Muscle of arm (tissue), 1 donor: ENCODE measurements at regions not wholly inside any gene's neighbourhood (a gene's known extent, or its start where the extent isn't known, plus 50 kb on each side); places are given as distances from the start of the nearest gene placed in this dataset.
A peak's percentile ranks its signal among the peaks of the same experiment; 100 is the strongest.

Experiments
- DNase-seq: peaks from one replicate; pipeline ENCODE4 v3.0.0-alpha.2; 2013

GRCh38 chr7:81648716-81649115 lies 121.1 kb downstream of the HGF start:
- DNase-seq = no peak

- DNase-seq = no peak
Observed at GRCh38 chr7:81645435-81645834, 124.4 kb downstream of the HGF start.

- no peak for DNase-seq
Observed at GRCh38 chr7:81641873-81642272, 128.0 kb downstream of the HGF start.

GRCh38 chr7:81638198-81638597 lies 131.6 kb downstream of the HGF start:
- no peak for DNase-seq

GRCh38 chr7:81637534-81637933 lies 132.3 kb downstream of the HGF start:
- DNase-seq = no peak

GRCh38 chr7:81632418-81632817 lies 137.4 kb downstream of the HGF start:
- no peak for DNase-seq

GRCh38 chr7:81630600-81630999 lies 139.2 kb downstream of the HGF start:
- no peak for DNase-seq

- DNase-seq = no peak
Observed at GRCh38 chr7:81629702-81630101, 140.1 kb downstream of the HGF start.

- DNase-seq = no peak
Observed at GRCh38 chr7:81628951-81629350, 140.9 kb downstream of the HGF start.

- no peak for DNase-seq
Observed at GRCh38 chr7:81627536-81628287, 142.1 kb downstream of the HGF start.

- DNase-seq = peak; percentile 20
Observed at GRCh38 chr7:81626008-81626407, 143.8 kb downstream of the HGF start.

GRCh38 chr7:81624650-81625631 lies 144.9 kb downstream of the HGF start:
- DNase-seq = peak; percentile 62

GRCh38 chr7:81624021-81624592 lies 145.7 kb downstream of the HGF start:
- DNase-seq = no peak

GRCh38 chr7:81623251-81623855 lies 146.5 kb downstream of the HGF start:
- DNase-seq = no peak

GRCh38 chr7:81621893-81622292 lies 148.0 kb downstream of the HGF start:
- no peak for DNase-seq

- DNase-seq = no peak
Observed at GRCh38 chr7:81618396-81619014, 151.3 kb downstream of the HGF start.

GRCh38 chr7:81616951-81617350 lies 152.9 kb downstream of the HGF start:
- DNase-seq = no peak

- DNase-seq = no peak
Observed at GRCh38 chr7:81611805-81612204, 158.0 kb downstream of the HGF start.

- no peak for DNase-seq
Observed at GRCh38 chr7:81611040-81611439, 158.8 kb downstream of the HGF start.

- DNase-seq = no peak
Observed at GRCh38 chr7:81608748-81609382, 161.0 kb downstream of the HGF start.

GRCh38 chr7:81607987-81608386 lies 161.9 kb downstream of the HGF start:
- no peak for DNase-seq
